ENCODE measurements at regions not wholly inside any gene's neighbourhood (a gene's known extent, or its start where the extent isn't known, plus 50 kb on each side); places are given as distances from the start of the nearest gene placed in this dataset.

DNA sequence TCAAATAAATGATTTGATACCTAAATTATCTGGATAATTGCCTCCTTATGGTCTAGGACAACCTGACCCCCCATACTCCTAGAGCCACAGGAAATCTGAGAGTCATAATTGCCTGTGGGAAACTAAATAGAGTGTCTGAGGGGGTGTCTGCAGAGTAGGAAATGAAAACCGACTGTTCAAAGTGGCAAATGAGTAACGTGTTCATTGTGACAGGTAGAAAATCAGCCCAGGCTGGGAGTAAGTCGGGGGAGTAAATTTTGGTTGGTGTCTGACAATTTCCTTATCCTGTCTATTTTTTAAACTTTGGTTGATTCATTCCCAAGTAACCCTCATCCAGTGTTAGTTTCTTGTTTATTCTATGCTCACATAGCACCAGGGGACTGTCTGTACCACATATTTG is 51.6 kb upstream of the HOXC13 start:
- TF ChIP-seq, protein P1, sequence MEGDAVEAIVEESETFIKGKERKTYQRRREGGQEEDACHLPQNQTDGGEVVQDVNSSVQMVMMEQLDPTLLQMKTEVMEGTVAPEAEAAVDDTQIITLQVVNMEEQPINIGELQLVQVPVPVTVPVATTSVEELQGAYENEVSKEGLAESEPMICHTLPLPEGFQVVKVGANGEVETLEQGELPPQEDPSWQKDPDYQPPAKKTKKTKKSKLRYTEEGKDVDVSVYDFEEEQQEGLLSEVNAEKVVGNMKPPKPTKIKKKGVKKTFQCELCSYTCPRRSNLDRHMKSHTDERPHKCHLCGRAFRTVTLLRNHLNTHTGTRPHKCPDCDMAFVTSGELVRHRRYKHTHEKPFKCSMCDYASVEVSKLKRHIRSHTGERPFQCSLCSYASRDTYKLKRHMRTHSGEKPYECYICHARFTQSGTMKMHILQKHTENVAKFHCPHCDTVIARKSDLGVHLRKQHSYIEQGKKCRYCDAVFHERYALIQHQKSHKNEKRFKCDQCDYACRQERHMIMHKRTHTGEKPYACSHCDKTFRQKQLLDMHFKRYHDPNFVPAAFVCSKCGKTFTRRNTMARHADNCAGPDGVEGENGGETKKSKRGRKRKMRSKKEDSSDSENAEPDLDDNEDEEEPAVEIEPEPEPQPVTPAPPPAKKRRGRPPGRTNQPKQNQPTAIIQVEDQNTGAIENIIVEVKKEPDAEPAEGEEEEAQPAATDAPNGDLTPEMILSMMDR (IDR thresholded peaks at IDR 0.05), result no peak
- TF ChIP-seq POLR2A (IDR thresholded peaks at IDR 0.05; ENCODE audit: low read depth), result no peak

All from esophagus muscularis mucosa (tissue), 3 donors.